ENCODE measurements at regions not wholly inside any gene's neighbourhood (a gene's known extent, or its start where the extent isn't known, plus 50 kb on each side); places are given as distances from the start of the nearest gene placed in this dataset.

- Histone ChIP-seq H3K36me3 (ENCODE audit: control insufficient read depth, insufficient read depth, low read length) (no peaks in the 10 kb centered on the region), H3K27me3 (ENCODE audit: control insufficient read depth, insufficient read depth, low read length, poor library complexity, severe bottlenecking) (no peaks in the 10 kb centered on the region), H3K9me3 (ENCODE audit: control insufficient read depth, low read length) (no peaks in the 10 kb centered on the region), H3K4me1 (ENCODE audit: control insufficient read depth, insufficient read depth, low read length) (no peaks in the 10 kb centered on the region), H3K4me3 (ENCODE audit: low read length) (no peak overlapping the region), H3K9ac (ENCODE audit: extremely low read depth, low read length, poor library complexity, severe bottlenecking) (no peak overlapping the region), H3K27ac (ENCODE audit: low read depth, low read length) (no peak overlapping the region)
- Mint-ChIP-seq H3K27me3 (ENCODE audit: insufficient read depth) (no peaks in the 10 kb centered on the region), H3K27ac (no peak overlapping the region), H3K4me1 (peaks cover 1% of the 10 kb centered on the region), H3K9me3 (peaks cover 3% of the 10 kb centered on the region), H3K4me3 (no peak overlapping the region), H3K36me3 (ENCODE audit: low read depth) (no peaks in the 10 kb centered on the region)
- 90 to 92% methylated on average over 3 to 7 of the region's 7 CpGs for WGBS, 2 experiments (ENCODE audit: insufficient coverage in 1 of 2, insufficient read length in 1 of 2)
- no peak for DNase-seq
- TF ChIP-seq CTCF (conservative IDR thresholded peaks at IDR 0.05): no peak
Measured at GRCh38 chr3:5563537-5564277, 376.2 kb downstream of the EDEM1 start.

DNA sequence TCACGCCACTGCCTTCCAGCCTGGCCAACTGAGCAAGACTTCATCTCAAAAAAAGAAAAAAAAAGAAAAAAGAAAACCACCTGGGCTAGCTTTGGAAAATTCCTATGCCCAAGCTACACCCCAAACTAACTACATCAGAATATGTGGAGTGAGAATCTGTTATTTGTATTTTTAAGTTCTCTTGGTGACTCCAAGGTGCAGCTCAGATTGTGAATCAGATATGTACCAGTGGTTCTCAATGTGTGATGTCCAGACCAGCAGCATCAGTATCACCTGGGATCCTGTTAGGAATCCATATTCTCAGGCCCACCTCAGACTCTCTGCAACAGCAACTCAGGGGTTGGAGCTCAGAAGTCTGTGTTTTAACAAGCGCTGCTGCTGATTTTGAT lies 376.8 kb downstream of the EDEM1 start:
- Mint-ChIP-seq H3K27ac (no peak overlapping the region), H3K27me3 (ENCODE audit: insufficient read depth) (no peaks in the 10 kb centered on the region)
- H3K4me1 ChIP-seq (ENCODE audit: control insufficient read depth, insufficient read depth, low read length): no peaks in the 10 kb centered on the region

DNA sequence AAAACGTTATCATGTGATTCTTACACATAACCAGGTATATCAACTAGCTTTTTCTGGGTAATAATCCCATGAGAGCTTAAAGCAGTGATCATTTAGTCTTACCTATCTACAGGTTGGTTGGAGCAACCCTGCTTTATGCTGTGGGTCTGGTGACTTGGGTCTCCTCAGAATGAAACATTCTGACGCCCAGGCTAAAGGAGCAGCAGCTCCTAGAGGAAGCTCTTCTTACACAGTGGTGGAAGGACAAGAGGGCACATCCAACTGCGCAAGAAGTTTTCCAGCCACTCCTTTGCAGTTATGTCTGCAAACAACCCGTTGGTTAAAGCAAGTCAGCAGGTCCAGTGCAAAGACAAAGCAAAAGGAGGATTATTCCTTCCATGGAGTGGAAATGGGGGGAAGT lies 377.5 kb downstream of the EDEM1 start:
- TF ChIP-seq CTCF (conservative IDR thresholded peaks at IDR 0.05): no peak
- Histone ChIP-seq H3K27ac (ENCODE audit: low read depth, low read length) (no peak overlapping the region), H3K36me3 (ENCODE audit: control insufficient read depth, insufficient read depth, low read length) (no peaks in the 10 kb centered on the region), H3K4me3 (ENCODE audit: low read length) (no peak overlapping the region), H3K27me3 (ENCODE audit: control insufficient read depth, insufficient read depth, low read length, poor library complexity, severe bottlenecking) (no peaks in the 10 kb centered on the region), H3K4me1 (ENCODE audit: control insufficient read depth, insufficient read depth, low read length) (no peaks in the 10 kb centered on the region), H3K9ac (ENCODE audit: extremely low read depth, low read length, poor library complexity, severe bottlenecking) (no peak overlapping the region), H3K9me3 (ENCODE audit: control insufficient read depth, low read length) (no peaks in the 10 kb centered on the region)
- no peak for DNase-seq
- no peaks in the 10 kb centered on the region for H3K4me1 Mint-ChIP-seq
- H3K9me3 Mint-ChIP-seq: peaks cover 3% of the 10 kb centered on the region
- H3K27ac Mint-ChIP-seq: no peak overlapping the region
- WGBS, 2 experiments (ENCODE audit: insufficient coverage in 1 of 2, insufficient read length in 1 of 2): 63 to 74% methylated on average over 3 to 4 of the region's 4 CpGs
- H3K27me3 Mint-ChIP-seq (ENCODE audit: insufficient read depth): no peaks in the 10 kb centered on the region
- H3K4me3 Mint-ChIP-seq: no peak overlapping the region
- no peaks in the 10 kb centered on the region for H3K36me3 Mint-ChIP-seq (ENCODE audit: low read depth)

More for the DNA sequence above, 376.8 kb downstream of the EDEM1 start:
- Mint-ChIP-seq H3K4me1 (peaks cover 1% of the 10 kb centered on the region), H3K9me3 (peaks cover 3% of the 10 kb centered on the region), H3K36me3 (ENCODE audit: low read depth) (no peaks in the 10 kb centered on the region), H3K4me3 (no peak overlapping the region)
- no peak overlapping the region for H3K4me3 ChIP-seq (ENCODE audit: low read length)
- no peaks in the 10 kb centered on the region for H3K36me3 ChIP-seq (ENCODE audit: control insufficient read depth, insufficient read depth, low read length)
- no peak for DNase-seq
- H3K9me3 ChIP-seq (ENCODE audit: control insufficient read depth, low read length): no peaks in the 10 kb centered on the region
- H3K9ac ChIP-seq (ENCODE audit: extremely low read depth, low read length, poor library complexity, severe bottlenecking): no peak overlapping the region
- H3K27ac ChIP-seq (ENCODE audit: low read depth, low read length): no peak overlapping the region
- WGBS, 2 experiments (ENCODE audit: insufficient coverage in 1 of 2, insufficient read length in 1 of 2): 90 to 92% methylated on average over 2 of the region's 2 CpGs
- TF ChIP-seq CTCF (conservative IDR thresholded peaks at IDR 0.05): no peak
- H3K27me3 ChIP-seq (ENCODE audit: control insufficient read depth, insufficient read depth, low read length, poor library complexity, severe bottlenecking): no peaks in the 10 kb centered on the region

Data from endodermal cell (in vitro differentiated cells).